ENCODE measurements at regions not wholly inside any gene's neighbourhood (a gene's known extent, or its start where the extent isn't known, plus 50 kb on each side); places are given as distances from the start of the nearest gene placed in this dataset.

- TF ChIP-seq CTCF (IDR thresholded peaks at IDR 0.05; ENCODE audit: low read depth, low read length) (no peak), POLR2A (IDR thresholded peaks at IDR 0.05; ENCODE audit: extremely low read depth, insufficient read length) (no peak), MAX (IDR thresholded peaks at IDR 0.05; ENCODE audit: low read depth, low read length) (no peak)
Observed at GRCh38 chr7:16095171-16095950, 326.0 kb downstream of the CRPPA start.

Data from NB4 (cell line).